GM12878 (cell line): ENCODE measurements at regions not wholly inside any gene's neighbourhood (a gene's known extent, or its start where the extent isn't known, plus 50 kb on each side); places are given as distances from the start of the nearest gene placed in this dataset.

Experiments used
- ATAC-seq: fragments of 200-7000 bp; cut with Tn5 transposase; 3 replicates; pipeline ENCODE4 v1.9.1; 2020; ENCODE audit warnings: mild to moderate bottlenecking, moderate library complexity
- BruUV-seq: library from RNA; stranded (reverse); fragments of 400-500 nt; replicated peaks from 2 replicates; lab custom pipeline; 2021; lab: Mats Ljungman, UMichigan
- CTCF ChIA-PET: fragments of 300-600 bp; sonication (Branson Sonifier 250); formaldehyde crosslinking; extraction: SDS; loops from one replicate; lab custom pipeline; 2021; ENCODE audit warnings: inconsistent platforms; lab: Yijun Ruan, JAX
- POLR2A ChIA-PET: fragments of 350-600 bp; formaldehyde crosslinking; extraction: SDS; loops from one replicate; lab custom pipeline; 2021; ENCODE audit warnings: inconsistent platforms; lab: Charles Lee
- RAD21 ChIA-PET: fragments of 300-600 bp; sonication (Branson Sonifier 250); formaldehyde crosslinking; loops from one replicate; lab custom pipeline; 2023; ENCODE audit warnings: antibody characterized with exemption; ENCODE audit not compliant: unreplicated experiment; lab: Charles Lee
- SMC1A ChIA-PET: fragments of 300-600 bp; sonication (Branson Sonifier 250); formaldehyde crosslinking; loops from one replicate; lab custom pipeline; 2023; ENCODE audit not compliant: unreplicated experiment, uncharacterized antibody; lab: Charles Lee
- DNase-seq: peaks from one replicate; pipeline ENCODE4 v3.0.0-alpha.2; 2011; ENCODE audit warnings: low read depth, low spot score
- FAIRE-seq: peaks from 3 replicates; lab custom pipeline; 2011; peaks lifted over from hg19 to GRCh38; lab: Jason Lieb, UNC
- H2AFZ ChIP-seq: 2 replicates; pipeline ENCODE4 v1.6.0; 2011; ENCODE audit warnings: low read depth, low read length, control low read depth; ENCODE audit not compliant: control insufficient read depth
- H3K27ac ChIP-seq: 2 replicates; pipeline ENCODE4 v1.5.1; 2011; ENCODE audit warnings: control low read depth; ENCODE audit not compliant: control insufficient read depth, insufficient read depth
- H3K27me3 ChIP-seq, 2 experiments: replicated peaks in 1 of 2; 2 replicates each; pipeline versions ENCODE4 v1.6.0 to v1.6.1; 2011; ENCODE audit warnings: low read length in 1 of 2; ENCODE audit not compliant: control insufficient read depth in 2 of 2, insufficient read depth in 2 of 2
- H3K36me3 ChIP-seq, 2 experiments: 2 replicates each; pipeline ENCODE4 v1.5.1; 2011; ENCODE audit warnings: low read length in 1 of 2; ENCODE audit not compliant: control insufficient read depth in 2 of 2, insufficient read depth in 2 of 2
- H3K4me1 ChIP-seq: 2 replicates; pipeline ENCODE4 v1.6.1; 2011; ENCODE audit warnings: mild to moderate bottlenecking, low read length, moderate library complexity, mixed read lengths; ENCODE audit not compliant: control insufficient read depth, insufficient read depth
- H3K4me2 ChIP-seq: 2 replicates; pipeline ENCODE4 v1.6.0; 2011; ENCODE audit warnings: control low read depth; ENCODE audit not compliant: control insufficient read depth, insufficient read depth
- H3K4me3 ChIP-seq: fragments of 200-600 bp; sonication (generic); 2 replicates; pipeline ENCODE4 v1.5.1; 2016
- H3K79me2 ChIP-seq: 2 replicates; pipeline ENCODE4 v1.6.0; 2011; ENCODE audit warnings: low read length; ENCODE audit not compliant: control insufficient read depth, insufficient read depth
- H3K9ac ChIP-seq: 2 replicates; pipeline ENCODE4 v1.8.0; 2011; ENCODE audit warnings: low read length, control low read depth, mixed read lengths; ENCODE audit not compliant: control insufficient read depth, insufficient read depth
- H3K9me3 ChIP-seq: replicated peaks from 3 replicates; pipeline ENCODE4 v1.5.1; 2011; ENCODE audit warnings: mild to moderate bottlenecking, low read length; ENCODE audit not compliant: control insufficient read depth, insufficient read depth
- H4K20me1 ChIP-seq: 2 replicates; pipeline ENCODE4 v1.6.0; 2011; ENCODE audit not compliant: control insufficient read depth, insufficient read depth
- BMI1 ChIP-seq: fragments of 450-650 bp; IDR thresholded peaks from 2 replicates; pipeline ENCODE4 v1.6.1; 2016; ENCODE audit warnings: mild to moderate bottlenecking, moderate library complexity, borderline replicate concordance
- FOS ChIP-seq: IDR thresholded peaks from 3 replicates; pipeline ENCODE4 v1.6.1; 2011; ENCODE audit warnings: borderline replicate concordance; ENCODE audit not compliant: insufficient read length; ENCODE audit errors: extremely low read depth
- GATAD2B ChIP-seq: fragments of 450-650 bp; conservative IDR thresholded peaks from 2 replicates; pipeline ENCODE4 v1.6.1; 2017; ENCODE audit warnings: low read depth, mild to moderate bottlenecking, moderate library complexity
- PAX8 ChIP-seq: fragments of 450-650 bp; IDR thresholded peaks from 2 replicates; pipeline ENCODE4 v1.6.1; 2017; ENCODE audit warnings: mild to moderate bottlenecking, moderate library complexity
- RAD21 ChIP-seq: IDR thresholded peaks from 2 replicates; pipeline ENCODE4 v1.6.1; 2011; ENCODE audit warnings: mild to moderate bottlenecking, low read depth, low read length, moderate library complexity; ENCODE audit not compliant: insufficient read depth
- RFX5 ChIP-seq: IDR thresholded peaks from 2 replicates; pipeline ENCODE4 v1.6.1; 2011; ENCODE audit warnings: low read depth, low read length, improper control_type of control experiment
- SMAD5 ChIP-seq: IDR thresholded peaks from 2 replicates; pipeline ENCODE4 v1.6.1; 2016; ENCODE audit warnings: antibody characterized with exemption, low read depth
- TCF12 ChIP-seq: IDR thresholded peaks from 2 replicates; pipeline ENCODE4 v1.6.1; 2011; ENCODE audit warnings: low read depth, mild to moderate bottlenecking, low read length
- ZNF217 ChIP-seq: fragments of 450-650 bp; IDR thresholded peaks from 2 replicates; pipeline ENCODE4 v1.6.1; 2017; ENCODE audit warnings: antibody characterized with exemption, mild to moderate bottlenecking
- WGBS: methylation state at CpG from one replicate; pipeline ENCODE4 v1.1.6; 2016; ENCODE audit warnings: low lambda C conversion rate; ENCODE audit not compliant: insufficient replicate concordance, insufficient coverage; ENCODE audit errors: missing lambda C conversion rate; 5-methylcytosine and 5-hydroxymethylcytosine counted together
- in situ Hi-C: fragments of 300-500 bp; cut with MboI; formaldehyde crosslinking; loops from 9 replicates; pipeline ENCODE4 v1.14.3; 2018; ENCODE audit warnings: mixed read lengths
- intact Hi-C: fragments of 100-400 bp; cut with micrococcal nuclease; formaldehyde crosslinking; loops from one replicate; pipeline ENCODE4 v1.14.2; 2022; ENCODE audit not compliant: unreplicated experiment
- TF ChIP-seq, protein P1 (sequence below): fragments of 450-650 bp; IDR thresholded peaks from 2 replicates; pipeline ENCODE4 v1.6.1; 2017; ENCODE audit warnings: low read depth, mild to moderate bottlenecking, moderate library complexity

DNA sequence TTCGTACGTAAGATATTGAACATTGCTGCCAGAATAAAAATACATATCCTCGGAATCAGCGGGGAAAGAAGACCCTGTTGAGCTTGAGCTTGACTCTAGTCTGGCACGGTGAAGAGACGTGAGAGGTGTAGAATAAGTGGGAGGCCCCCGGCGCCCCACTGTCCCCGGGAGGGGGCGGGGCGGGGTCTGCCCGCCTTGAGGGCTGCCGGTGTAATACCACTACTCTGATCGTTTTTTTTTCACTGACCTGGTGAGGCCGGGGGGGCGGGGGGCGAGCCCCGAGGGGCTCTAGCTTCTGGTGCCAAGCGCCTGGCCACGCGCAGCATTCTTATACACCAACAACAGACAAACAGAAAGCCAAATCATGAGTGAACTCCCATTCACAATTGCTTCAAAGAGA, 324.0 kb upstream of the REG3G start:
- no peak overlapping the region for H3K9ac ChIP-seq
- TF ChIP-seq PAX8 (no peak), SMAD5 (no peak), ZNF217 (no peak), GATAD2B (no peak), RAD21 (no peak), BMI1 (no peak), RFX5 (no peak), TCF12 (no peak), FOS (no peak)
- TF ChIP-seq, protein P1, sequence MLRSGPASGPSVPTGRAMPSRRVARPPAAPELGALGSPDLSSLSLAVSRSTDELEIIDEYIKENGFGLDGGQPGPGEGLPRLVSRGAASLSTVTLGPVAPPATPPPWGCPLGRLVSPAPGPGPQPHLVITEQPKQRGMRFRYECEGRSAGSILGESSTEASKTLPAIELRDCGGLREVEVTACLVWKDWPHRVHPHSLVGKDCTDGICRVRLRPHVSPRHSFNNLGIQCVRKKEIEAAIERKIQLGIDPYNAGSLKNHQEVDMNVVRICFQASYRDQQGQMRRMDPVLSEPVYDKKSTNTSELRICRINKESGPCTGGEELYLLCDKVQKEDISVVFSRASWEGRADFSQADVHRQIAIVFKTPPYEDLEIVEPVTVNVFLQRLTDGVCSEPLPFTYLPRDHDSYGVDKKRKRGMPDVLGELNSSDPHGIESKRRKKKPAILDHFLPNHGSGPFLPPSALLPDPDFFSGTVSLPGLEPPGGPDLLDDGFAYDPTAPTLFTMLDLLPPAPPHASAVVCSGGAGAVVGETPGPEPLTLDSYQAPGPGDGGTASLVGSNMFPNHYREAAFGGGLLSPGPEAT, result no peak
- ATAC-seq (no peak), FAIRE-seq (no peak), DNase-seq (no peak)
- H3K79me2 ChIP-seq, result no peaks in the 10 kb centered on the region
- SMC1A ChIA-PET, result no interaction called here
- no TSS peak for BruUV-seq
- H2AFZ ChIP-seq, result no peak overlapping the region
- POLR2A ChIA-PET, result no interaction called here
- CTCF ChIA-PET, result no interaction called here
- H3K27me3 ChIP-seq, result no peaks in the 10 kb centered on the region
- 27% methylated on average over 17 of the region's 21 CpGs for WGBS
- H4K20me1 ChIP-seq, result no peaks in the 10 kb centered on the region
- H3K4me1 ChIP-seq, result no peaks in the 10 kb centered on the region
- H3K9me3 ChIP-seq, result no peaks in the 10 kb centered on the region
- H3K27ac ChIP-seq, result no peak overlapping the region
- H3K36me3 ChIP-seq, result no peaks in the 10 kb centered on the region
- intact Hi-C loops (no loop called here), in situ Hi-C loops (no loop called here)
- no peak overlapping the region for H3K4me3 ChIP-seq
- RAD21 ChIA-PET, result no interaction called here
- H3K4me2 ChIP-seq, result no peak overlapping the region
